WI38 (cell line): ENCODE measurements at regions not wholly inside any gene's neighbourhood (a gene's known extent, or its start where the extent isn't known, plus 50 kb on each side); places are given as distances from the start of the nearest gene placed in this dataset.
"Not testable (repeated sequence)": the region's sequence is repeated elsewhere in the genome, so short reads cannot be mapped to it uniquely, and the experiment has no call there.

Experiments used
- H3K4me3 ChIP-seq: 2 replicates; pipeline ENCODE4 v1.5.1; 2011; ENCODE audit warnings: low read depth, mild to moderate bottlenecking, control low read depth, low read length
- CTCF ChIP-seq: IDR thresholded peaks from 2 replicates; pipeline ENCODE4 v1.5.1; 2012; ENCODE audit warnings: low read depth, mild to moderate bottlenecking, control low read depth, low read length

DNA sequence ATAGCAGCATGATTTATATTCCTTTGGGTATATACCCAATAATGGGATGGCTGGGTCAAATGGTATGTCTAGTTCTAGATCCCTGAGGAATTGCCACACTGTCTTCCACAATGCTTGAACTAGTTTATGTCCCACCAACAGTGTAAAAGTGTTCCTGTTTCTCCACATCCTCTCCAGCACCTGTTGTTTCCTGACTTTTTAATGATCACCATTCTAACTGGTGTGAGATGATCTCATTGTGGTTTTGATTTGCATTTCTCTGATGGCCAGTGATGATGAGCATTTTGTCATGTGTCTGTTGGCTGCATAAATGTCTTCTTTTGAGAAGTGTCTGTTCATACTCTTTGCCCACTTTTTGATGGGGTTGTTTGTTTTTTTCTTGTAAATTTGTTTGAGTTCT is 54.0 kb upstream of the GPR89A start:
- H3K4me3 ChIP-seq: not testable (repeated sequence)

DNA sequence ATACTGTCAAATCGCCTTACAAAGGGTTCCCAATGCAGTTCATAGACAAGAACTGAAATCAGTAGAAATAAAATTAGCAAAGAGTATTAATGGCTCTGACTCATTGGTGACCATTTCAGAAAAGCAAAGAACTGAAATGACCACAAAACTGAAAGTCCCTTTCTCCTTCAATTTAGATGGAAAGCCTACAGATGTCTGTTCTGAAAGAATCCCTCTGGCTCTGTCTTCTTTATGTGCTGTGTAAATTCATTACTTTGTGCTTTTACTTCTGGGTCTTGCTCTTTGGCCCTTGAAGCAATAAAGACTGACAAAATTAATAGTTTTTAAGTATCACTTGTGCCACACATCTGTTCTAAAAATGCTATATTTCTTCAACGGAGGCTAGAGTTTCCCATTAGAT is 62.7 kb upstream of the GPR89A start:
- no peak overlapping the region for H3K4me3 ChIP-seq

DNA sequence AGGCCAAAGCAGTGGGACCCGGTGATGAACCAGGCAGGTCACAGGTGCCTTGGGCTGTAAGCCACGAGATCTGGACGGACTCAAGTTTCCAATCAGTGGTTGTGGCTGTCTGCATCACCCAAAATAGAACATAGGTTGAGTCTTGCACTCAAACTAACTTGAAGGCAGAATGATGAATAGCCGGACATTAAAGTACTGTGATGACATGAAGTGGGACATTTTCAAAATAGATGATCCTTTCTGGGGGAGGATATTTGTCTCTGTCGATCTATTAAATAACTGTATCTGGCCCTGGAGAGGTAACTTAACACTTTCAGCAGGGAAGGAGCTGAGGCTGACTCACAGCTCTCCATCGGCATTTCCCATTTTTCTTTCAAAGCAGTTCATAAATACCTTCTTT is 66.1 kb upstream of the GPR89A start:
- not testable (repeated sequence) for H3K4me3 ChIP-seq

More for the DNA sequence above, 62.7 kb upstream of the GPR89A start:
- TF ChIP-seq CTCF: no peak

DNA sequence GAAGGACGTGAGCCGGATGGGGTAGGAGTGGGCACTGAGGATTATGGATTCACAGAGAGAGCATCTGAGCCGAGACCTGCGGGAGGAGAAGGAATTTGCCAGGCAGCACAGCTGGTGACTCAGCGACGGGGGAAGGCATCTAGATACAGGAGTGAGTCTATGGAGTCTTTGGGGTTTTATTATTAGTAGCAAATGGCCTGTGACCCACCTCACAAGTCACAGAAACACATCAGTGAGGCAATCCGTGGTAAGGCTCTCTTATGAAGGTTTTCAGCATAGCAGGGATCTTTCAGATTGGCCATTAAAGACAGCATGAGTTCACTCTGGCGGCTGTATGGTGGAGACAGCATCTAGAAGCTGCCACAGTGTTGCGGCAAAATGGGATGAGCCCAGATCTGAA is 66.5 kb upstream of the GPR89A start:
- not testable (repeated sequence) for H3K4me3 ChIP-seq

DNA sequence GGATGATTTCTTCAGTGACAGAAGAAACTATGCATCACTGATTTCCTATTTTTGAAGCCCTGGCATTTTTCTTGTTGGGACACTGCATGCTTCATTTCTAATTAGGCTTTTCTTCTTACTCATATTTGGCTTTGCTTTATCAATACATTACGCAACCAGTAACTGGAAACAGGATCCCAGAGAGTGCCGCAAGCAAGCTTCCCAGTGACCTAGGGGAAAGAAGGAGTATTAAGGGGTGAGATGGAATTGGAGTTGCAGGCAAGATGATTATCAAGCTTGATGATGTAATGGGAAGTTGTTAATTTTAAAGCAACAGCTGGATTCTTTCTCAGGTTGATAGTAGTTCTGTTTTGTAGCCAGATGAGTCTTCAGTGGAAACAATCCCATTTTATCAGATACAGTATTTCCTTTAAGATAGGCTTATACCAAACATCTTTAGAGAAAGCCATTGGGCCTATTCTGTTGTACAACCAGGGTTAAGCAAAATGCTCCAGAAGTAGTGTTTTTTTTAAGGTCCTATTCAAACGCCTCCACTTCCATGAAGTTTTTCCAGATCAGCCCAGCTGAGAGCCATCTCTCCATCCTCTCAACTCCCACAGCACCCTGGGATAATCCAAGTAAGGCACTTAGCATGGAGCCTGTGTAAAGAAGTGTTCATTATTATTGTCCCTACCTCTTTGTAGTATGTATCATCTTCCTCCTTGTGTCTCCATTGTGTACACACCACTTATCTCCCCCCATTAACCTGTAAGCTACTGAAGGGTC is 69.5 kb upstream of the GPR89A start:
- not testable (repeated sequence) for H3K4me3 ChIP-seq

DNA sequence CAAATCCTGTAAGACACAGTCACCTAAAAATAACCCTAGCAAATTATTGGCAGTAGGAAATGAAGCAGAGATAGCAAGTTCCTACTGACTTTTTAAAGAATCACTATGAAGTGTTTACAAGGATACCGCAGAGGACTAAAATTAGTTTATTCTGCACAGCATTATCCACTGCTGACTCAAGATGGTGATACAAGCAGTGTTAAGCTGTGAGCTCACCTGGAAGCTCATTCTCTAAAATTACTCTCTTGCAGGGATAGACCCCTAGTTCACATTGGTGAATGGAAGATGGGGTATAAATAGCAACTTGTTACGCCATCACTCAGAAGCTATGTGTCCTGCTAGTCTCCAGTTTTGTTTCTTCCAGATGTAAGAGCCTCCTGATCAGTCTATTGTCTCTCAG is 70.8 kb upstream of the GPR89A start:
- not testable (repeated sequence) for H3K4me3 ChIP-seq

GRCh38 chr1:145535461-145535860 is 72.3 kb upstream of the GPR89A start:
- not testable (repeated sequence) for H3K4me3 ChIP-seq

- not testable (repeated sequence) for H3K4me3 ChIP-seq
Measured at GRCh38 chr1:145528068-145528564, 79.7 kb upstream of the GPR89A start.

DNA sequence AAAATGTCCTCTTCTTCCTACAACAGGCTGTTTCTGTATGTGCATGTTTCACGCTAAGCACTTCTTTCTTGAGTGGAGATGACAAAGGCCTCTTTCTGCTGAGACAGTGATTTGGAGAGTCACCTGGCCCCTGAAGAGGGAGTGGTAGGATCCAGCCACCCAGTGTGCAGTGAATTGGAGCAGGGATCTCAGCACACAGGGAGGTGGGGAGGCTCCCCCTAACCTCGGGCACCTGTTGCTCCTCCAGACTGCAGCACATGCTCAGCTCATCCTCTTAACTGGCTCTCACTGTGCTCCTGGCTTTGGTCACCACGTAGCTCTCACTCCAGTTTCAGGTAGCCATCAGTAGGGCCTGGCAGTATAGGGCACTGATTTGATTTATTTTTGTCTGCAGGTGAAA is 87.6 kb upstream of the GPR89A start:
- H3K4me3 ChIP-seq: not testable (repeated sequence)

DNA sequence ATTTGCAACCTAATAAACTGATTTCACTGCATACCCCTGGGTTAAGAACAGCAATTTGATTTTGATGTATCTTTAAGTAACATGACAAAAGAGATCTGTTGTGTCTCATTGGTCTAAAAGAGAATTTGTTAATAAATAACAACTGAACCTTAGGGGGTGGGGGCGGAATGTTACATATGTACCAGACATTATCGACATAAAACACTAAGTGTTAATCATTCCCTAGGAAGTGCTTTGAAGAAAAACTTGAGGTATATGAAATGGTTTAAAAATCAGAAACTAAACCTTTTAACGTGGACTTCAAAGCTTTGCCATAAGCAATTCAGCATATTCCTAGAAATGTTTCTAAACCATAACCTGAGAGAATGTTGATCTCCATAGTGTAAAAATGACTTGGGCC is 88.5 kb upstream of the GPR89A start:
- not testable (repeated sequence) for H3K4me3 ChIP-seq

- H3K4me3 ChIP-seq: not testable (repeated sequence)
Measured at GRCh38 chr1:145513017-145513416, 87.6 kb upstream of the NBPF20 start.

DNA sequence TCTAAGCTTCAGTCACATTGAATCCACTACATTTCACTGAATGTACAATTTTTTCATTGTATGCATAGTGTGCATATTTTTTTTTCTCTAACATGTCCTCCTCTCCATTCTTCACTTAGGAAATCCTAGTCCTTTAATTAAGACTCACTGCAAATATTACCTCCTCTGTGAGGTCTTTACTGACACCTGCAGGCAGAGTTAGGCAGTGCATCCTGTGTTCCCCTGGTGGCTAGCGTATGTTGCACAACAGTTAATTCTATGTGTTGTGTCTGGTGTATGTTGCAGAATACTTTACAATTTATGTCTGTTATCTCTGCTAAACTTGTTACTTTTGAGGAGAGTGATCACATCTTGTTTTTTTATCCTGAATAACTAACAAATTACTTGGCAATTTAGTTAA is 82.7 kb upstream of the NBPF20 start:
- H3K4me3 ChIP-seq: not testable (repeated sequence)

DNA sequence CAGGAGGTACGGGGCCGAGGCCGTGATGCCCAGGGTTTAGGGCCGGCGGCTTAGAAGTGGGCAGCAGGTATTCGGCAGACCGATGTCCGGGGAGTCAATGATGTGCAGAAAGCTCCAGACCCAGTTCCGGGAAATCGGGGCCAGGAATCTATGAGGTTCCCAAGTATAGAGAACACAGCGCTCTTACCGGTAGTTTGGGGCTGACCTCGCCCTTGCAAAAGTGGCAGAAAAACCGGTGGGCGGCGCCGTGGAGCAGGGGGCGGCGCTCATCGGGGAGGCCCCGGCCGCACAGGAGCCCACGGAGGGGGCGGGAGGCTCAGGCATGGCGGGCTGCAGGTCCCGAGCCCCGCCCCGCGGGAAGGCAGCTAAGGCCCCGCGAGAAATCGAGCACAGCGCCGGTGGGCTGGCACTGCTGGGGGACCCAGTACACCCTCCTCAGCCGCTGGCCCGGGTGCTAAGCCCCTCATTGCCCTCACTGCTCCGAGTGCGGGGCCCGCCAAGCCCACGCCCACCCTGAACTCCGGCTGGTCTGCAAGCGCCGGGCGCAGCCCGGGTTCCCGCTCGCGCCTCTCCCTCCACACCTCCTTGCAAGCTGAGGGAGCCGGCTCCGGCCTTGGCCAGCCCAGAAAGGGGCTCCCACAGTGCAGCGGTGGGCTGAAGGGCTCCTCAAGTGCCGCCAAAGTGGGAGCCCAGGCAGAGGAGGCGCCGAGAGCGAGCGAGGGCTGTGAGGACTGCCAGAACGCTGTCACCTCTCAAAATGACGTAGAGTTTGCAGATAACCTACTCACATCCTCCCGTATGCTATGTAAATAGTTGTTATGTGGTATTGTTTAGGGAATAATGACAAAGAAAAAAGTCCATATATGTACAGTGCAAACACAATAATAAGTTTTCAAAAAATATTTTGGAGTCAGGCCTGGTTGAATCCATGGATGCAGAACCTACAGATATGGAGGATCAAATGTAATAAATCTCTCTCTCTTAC is 80.6 kb upstream of the NBPF20 start:
- H3K4me3 ChIP-seq: not testable (repeated sequence)

DNA sequence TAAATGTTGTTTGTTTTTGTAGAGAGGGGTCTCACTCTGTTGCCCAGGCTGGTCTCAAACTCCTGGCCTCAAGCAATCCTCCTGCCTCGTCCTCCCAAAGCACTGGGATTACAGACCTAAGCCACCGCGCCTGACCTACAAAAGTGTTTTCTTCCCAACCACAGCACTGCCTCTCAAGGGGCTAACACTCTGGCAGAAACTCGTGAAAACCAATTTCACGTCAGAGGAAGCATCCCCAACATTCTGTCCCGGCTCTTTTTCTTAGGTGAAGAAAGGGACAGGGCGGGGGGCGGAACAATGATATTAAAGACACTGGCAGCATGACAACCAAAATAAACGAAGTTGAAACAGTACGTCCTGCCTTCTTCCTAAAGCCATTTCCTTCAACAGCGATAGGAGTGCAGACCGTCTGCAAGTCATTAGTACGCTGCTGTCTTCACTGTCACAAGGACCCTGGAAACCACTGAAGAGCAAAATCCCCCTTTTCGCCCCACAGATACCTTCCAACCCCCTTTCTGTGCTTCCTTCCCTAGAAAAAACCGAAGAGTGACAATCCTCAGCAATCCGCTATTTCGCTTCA is 79.5 kb upstream of the NBPF20 start:
- not testable (repeated sequence) for H3K4me3 ChIP-seq

DNA sequence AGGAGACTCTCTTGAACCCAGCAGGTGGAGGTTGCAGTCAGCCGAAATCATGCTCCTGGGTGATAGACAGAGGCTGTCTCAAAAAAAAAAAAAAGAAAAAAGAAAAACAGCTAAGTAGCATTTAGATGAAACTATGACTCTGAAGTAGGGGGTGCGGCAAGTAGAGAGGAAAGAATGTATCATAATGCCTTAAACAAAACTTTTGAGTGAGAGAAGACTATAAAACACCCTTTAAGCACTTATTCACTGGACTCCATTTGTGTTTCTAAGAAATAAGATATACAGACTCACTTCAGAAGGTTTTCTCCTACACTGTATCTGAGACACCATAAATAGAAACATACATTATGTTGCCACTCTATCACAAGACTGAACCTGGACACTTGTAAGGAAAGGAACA is 78.9 kb upstream of the NBPF20 start:
- not testable (repeated sequence) for H3K4me3 ChIP-seq

DNA sequence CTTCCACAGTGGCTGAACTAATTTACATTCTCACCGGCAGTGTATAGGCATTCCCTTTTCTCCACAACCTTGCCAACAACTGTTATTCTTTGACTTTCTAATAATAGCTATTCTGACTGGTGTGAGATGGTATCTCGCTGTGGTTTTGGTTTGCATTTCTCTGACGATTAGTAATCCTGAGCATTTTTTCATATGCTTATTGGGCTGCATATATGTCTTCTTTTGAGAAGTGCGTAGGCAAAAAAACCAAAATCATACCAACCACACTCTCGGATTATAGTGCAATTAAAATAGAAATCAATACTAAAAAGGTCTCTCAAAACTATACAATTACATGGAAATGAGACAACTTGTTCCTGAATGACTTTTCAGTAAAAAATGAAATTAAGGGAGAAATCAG is 74.8 kb upstream of the NBPF20 start:
- not testable (repeated sequence) for H3K4me3 ChIP-seq

- not testable (repeated sequence) for H3K4me3 ChIP-seq
Measured at GRCh38 chr1:145495077-145495871, 69.9 kb upstream of the NBPF20 start.

GRCh38 chr1:145488193-145488933 is 63.0 kb upstream of the NBPF20 start:
- H3K4me3 ChIP-seq: not testable (repeated sequence)
